ENCODE measurements at regions not wholly inside any gene's neighbourhood (a gene's known extent, or its start where the extent isn't known, plus 50 kb on each side); places are given as distances from the start of the nearest gene placed in this dataset.

GRCh38 chr5:15021266-15022046 is 149.9 kb upstream of the ANKH start:
- Histone ChIP-seq H3K27me3 (replicated peaks in 1 of 4; ENCODE audit: control insufficient read depth in 3 of 4, extremely low read depth in 1 of 4, insufficient read depth in 3 of 4, low read length in 3 of 4) (peaks cover 8 to 22% (median 15%) of the 10 kb centered on the region in 4 experiments; a peak in 5 of 7 replicates), H4K91ac (replicated peaks; ENCODE audit: insufficient read length, low read length) (no peak overlapping the region), H3K4ac (replicated peaks; ENCODE audit: insufficient read length, low read depth, low read length) (no peak overlapping the region), H3K4me1 (replicated peaks in 1 of 4; ENCODE audit: control insufficient read depth in 3 of 4, insufficient read depth in 4 of 4, low read length in 3 of 4) (peaks cover 0 to 3% (median 0%) of the 10 kb centered on the region in 4 experiments; a peak in 2 of 7 replicates), H2AK5ac (ENCODE audit: low read depth, low read length) (no peak overlapping the region), H3K79me1 (ENCODE audit: low read depth, low read length) (no peaks in the 10 kb centered on the region), H3K56ac (replicated peaks; ENCODE audit: insufficient read length, low read depth, low read length) (no peak overlapping the region), H4K5ac (ENCODE audit: insufficient read length, low read depth, low read length) (no peak overlapping the region), H2AFZ (ENCODE audit: low read length) (no peak overlapping the region), H4K20me1 (replicated peaks in 1 of 2; ENCODE audit: control insufficient read depth in 1 of 2, insufficient read depth in 2 of 2, low read length in 2 of 2) (no peaks in the 10 kb centered on the region), H2BK120ac (replicated peaks; ENCODE audit: low read depth, low read length) (no peak overlapping the region), H2BK15ac (ENCODE audit: low read length) (no peak overlapping the region), H3K9ac (replicated peaks in 1 of 4; ENCODE audit: extremely low read depth in 1 of 4, low read depth in 3 of 4, low read length in 3 of 4) (no peak overlapping the region), H2BK20ac (ENCODE audit: low read length) (no peak overlapping the region), H3K4me3 (ENCODE audit: extremely low read depth in 1 of 4, insufficient read depth in 2 of 4, low read depth in 3 of 4, low read length in 4 of 4) (no peak overlapping the region), H3K23ac (ENCODE audit: insufficient read length) (no peak overlapping the region), H3K36me3 (ENCODE audit: control insufficient read depth in 2 of 4, insufficient read depth in 4 of 4, low read length in 3 of 4) (no peaks in the 10 kb centered on the region), H3K27ac (ENCODE audit: low read depth, low read length) (no peak overlapping the region), H3K9me3 (ENCODE audit: insufficient read depth in 2 of 2, low read depth in 1 of 2, low read length in 1 of 2) (peaks cover 0 to 3% of the 10 kb centered on the region in 2 experiments; a peak in 1 of 4 replicates), H3K79me2 (ENCODE audit: control insufficient read depth in 1 of 2, insufficient read depth in 2 of 2, low read length in 2 of 2) (no peaks in the 10 kb centered on the region), H3K18ac (ENCODE audit: extremely low read depth, low read length) (no peak overlapping the region), H3K14ac (ENCODE audit: insufficient read length) (no peak overlapping the region), H4K8ac (ENCODE audit: extremely low read depth, insufficient read depth, low read length) (no peak overlapping the region), H2BK5ac (ENCODE audit: low read depth, low read length) (no peak overlapping the region), H2BK12ac (ENCODE audit: low read depth, low read length) (no peak overlapping the region), H3K4me2 (ENCODE audit: insufficient read depth in 1 of 2, low read depth in 2 of 2, low read length in 2 of 2) (no peak overlapping the region), H3K23me2 (ENCODE audit: low read depth, low read length) (no peaks in the 10 kb centered on the region)
- 73% methylated on average over 8 of the region's 8 CpGs; no CpG with 5 or more reads in 1 of the 2 experiments for whole genome bisulfite sequencing, 2 experiments (ENCODE audit: extremely low coverage in 1 of 2, insufficient coverage in 1 of 2, insufficient read length in 1 of 2, insufficient replicate concordance in 2 of 2, low coverage in 1 of 2, low lambda C conversion rate in 2 of 2, missing lambda C conversion rate in 1 of 2)
- no peak for TF ChIP-seq POU5F1 (IDR thresholded peaks at IDR 0.05; ENCODE audit: low read depth, low read length)
- TF ChIP-seq RNF2 (IDR thresholded peaks at IDR 0.05; ENCODE audit: borderline replicate concordance, low read depth, low read length, missing control alignments, poor library complexity, severe bottlenecking) = no peak
- TF ChIP-seq YY1 (IDR thresholded peaks at IDR 0.05; ENCODE audit: low read depth, low read length) = peak; percentile 59; the same call in 1 of the 2 replicates
- no peak for FAIRE-seq
- CTCF ChIA-PET (ENCODE audit: partially characterized antibody) = interaction anchor here (0.6 to 1.4 kb wide), 3 partner anchors 19 to 294 kb away, joined by 3 to 4 read pairs (median 3); no protein-coding TSS in a partner anchor
- POLR2A ChIA-PET (ENCODE audit: partially characterized antibody) = no interaction called here
- DNase-seq (ENCODE audit: low read depth in 1 of 2, low spot score in 2 of 2) = no peak

All from H1 (cell line).